Muscle of arm (tissue), 1 donor: ENCODE measurements at regions not wholly inside any gene's neighbourhood (a gene's known extent, or its start where the extent isn't known, plus 50 kb on each side); places are given as distances from the start of the nearest gene placed in this dataset.

Experiments
- DNase-seq: peaks from one replicate; pipeline ENCODE4 v3.0.0-alpha.2; 2013

DNA sequence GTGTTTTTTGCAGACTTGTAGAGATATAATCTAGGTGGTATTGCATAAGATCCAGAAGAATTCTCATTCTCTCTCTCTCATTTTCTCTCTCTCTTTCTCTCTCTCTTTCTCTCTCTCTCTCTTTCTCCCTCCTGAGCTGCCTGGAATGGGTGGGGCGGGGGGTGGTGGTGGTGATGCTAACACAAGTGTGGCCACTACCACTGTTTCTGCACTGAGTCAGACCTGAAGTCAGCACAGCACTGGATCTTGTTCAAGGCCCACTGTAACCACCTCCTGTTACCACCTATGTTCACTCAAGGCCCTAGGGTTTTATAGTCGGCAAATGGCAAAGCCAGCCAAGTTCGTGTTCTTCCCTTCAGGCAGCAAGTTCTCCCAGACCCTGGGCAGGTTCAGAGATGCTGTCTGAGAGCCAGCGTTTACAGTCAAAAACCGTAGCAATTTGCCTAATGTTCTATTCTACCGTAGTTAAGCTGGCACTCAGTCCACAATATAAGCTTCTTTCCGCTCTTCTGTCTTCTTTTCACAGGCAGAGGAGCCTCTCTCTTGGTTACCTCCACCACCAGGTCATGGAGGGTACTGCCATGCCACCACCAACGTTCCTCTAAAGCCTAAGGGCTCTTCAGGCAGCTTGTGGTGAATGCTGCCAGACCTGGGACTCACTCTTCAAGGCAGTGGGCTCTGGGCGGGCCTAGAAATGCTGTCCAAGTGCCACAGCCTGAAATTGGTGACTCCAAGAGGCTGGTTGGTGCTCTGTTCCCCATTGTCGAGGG lies 235.7 kb upstream of the PRR16 start:
- DNase-seq, result no peak

DNA sequence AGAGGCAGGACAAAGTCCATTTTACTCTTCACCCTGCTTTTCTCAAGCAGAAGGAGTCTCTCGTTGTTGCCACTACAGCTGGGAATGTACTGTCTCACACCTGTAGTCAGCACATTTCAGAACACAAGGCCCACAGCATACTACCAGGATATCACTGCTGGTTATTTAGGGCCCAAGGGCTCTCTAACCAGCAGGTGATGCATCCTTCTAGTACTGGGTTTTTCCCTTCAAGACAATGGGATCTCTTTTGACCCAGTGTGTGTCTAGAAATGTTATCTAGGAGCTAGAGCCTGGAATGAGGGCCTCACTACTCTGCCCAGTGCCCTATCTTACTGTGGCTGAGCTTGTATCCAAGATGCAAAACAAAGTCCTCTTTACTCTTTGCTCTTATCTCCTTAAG lies 235.1 kb upstream of the PRR16 start:
- DNase-seq, result no peak

DNA sequence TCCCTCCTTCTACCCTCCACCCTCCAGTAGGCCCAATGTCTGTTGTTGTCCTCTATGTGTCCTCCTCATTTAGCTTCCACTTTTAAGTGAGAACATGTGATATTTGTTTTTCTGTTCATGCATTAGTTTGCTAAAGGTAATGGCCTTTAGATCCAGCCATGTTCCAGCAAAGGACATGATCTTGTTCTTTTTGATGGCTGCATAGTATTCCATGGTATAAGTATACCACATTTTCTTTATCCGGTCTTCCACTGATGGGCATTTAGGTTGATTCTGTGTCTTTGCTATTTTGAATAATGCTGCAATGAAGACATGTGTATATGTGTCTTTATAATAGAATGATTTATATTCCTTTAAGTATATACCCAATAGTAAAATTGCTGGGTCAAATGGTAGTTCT lies 232.5 kb upstream of the PRR16 start:
- DNase-seq, result no peak

DNA sequence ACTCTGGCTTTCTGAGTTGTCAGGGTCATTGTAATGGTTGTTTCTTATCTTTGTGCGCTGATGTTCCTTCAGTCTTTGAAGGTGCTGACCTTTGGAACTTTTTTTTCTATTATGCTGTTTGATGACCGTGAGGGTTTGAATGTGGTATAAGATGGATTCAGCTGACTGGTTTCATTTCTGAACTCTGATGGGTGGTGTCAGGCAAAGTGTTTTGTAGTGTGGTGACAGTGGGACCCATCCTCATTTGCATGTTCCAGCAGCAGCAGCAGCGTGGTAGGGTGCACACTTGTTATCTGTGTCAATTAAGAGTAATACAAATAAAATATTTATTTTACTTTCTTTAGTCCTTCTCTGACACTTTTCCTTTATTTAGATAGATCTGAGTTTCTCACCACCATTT lies 227.7 kb upstream of the PRR16 start:
- no peak for DNase-seq

DNA sequence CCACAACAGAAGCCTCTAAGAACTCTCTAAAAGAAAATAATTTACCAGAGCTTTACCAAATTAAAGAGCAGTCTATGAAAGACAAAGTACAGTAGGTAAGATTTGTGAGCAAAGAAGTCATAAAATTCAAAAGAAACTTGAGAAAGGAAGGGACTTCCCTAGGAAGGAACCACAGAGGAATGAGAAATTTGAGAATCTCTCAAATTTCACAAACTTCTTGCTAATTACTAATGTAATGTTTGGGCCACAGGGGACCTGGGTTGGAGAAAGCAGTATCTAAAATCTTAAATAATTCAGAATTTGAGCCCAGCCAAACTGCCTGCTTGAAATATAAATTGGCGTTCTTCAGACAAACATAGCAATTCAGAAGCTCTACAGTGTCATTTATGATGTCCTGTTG lies 225.0 kb upstream of the PRR16 start:
- DNase-seq, result no peak

DNA sequence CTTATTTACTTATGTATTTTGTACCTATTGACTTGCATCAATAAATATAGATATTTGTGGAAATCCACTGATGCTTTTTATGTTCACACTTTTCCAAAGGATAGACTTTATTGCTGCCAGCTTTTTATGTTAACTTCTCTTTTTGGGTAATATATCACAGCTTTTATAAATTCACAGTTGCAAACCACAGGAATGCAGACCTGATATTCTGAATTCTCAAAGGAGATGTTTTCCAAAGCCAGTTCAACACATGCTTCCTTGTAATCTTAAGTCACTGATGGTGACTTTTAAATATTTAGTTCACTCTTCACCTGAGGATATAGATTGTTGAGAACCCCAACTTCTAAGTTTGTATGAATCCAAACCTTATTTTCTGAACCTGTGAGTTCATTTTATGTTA lies 223.4 kb upstream of the PRR16 start:
- no peak for DNase-seq

DNA sequence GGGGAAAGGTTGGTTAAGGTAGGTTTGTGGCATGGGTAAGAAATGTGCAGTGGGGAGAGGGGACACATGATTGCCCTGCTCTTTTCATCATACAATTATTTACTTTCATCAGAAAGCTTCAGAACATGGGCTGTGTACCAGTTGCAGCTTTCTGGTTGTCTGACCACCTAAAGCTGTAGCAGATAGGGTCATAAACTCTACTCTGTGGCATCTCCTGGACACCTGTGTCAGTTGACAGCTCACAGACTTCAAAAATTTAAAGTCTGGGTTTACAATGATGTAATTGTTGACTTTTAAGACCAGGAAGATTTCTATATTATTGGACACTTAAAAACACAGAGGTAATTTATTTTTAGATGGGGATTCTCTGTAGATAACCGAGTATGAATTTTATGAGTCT lies 222.7 kb upstream of the PRR16 start:
- no peak for DNase-seq

DNA sequence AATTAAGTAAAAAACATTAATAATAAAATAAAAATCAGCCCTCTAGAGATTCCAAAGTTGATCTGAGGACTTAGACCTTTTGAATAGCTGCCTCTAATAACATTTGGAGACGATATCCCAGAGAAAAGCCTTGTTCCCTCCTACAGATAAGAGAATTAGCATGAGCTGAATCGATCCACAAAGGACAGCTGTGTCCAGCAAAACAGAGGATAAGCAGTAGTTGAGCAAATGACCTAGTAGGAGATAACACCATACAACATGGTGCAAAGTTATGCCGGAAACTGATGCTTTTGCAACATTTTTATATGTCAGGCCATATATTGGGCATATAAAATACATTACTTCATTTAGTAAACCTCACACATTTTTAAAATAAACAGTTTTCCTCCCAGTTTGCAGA lies 212.2 kb upstream of the PRR16 start:
- no peak for DNase-seq

DNA sequence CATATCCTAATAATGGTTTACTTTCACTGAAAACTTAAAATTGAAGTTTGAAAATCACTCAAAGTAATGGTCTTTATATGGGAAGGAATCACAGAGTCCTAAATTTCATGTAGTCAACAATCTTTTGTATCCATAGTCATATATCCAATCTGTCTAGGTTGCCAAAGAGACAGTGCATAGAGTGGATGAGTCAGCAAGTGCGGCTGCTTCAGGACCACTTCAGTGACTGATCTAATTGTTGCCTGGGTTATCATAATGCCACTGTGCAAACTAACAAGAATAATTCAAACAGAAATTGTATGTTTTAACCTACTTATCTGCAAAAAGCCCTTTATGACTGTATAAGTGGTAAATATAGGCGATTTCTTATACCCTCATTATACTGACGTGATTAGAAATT lies 211.3 kb upstream of the PRR16 start:
- no peak for DNase-seq

DNA sequence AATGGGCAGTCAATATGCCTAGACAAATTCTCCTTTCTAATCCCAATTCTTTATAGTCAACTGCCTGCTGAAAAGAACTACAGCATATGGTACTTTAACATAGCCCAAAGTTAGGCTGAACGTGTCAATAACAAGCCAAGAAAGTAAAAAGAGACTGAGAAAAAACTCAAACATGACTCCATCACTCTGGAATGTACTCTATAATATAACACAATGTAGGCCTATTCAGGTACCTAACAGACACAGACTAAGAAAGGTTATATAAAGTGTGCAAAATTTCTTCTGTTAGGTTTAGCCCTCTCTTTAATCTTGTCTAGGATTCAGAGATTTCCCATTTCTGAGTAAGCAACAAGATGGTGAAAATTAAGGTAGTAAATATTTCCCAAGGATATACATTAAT lies 209.7 kb upstream of the PRR16 start:
- no peak for DNase-seq

DNA sequence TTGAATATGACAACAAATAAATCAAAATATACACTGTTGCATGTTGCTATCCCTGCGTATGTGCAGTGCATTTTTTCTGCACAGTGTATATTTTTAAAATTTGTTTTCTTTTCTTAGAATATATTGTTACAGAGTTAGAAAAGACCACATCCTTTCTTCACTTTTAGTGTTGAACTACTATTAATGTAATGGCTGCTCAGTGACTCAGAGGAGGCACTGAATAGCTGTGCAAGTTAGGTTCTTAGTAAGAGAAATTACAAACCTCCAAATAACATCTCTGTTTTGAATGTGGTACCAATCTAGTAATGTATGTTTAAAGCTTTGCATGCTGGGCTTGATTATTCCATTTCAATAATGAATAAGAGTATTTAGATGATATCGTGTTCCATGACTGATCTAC lies 208.9 kb upstream of the PRR16 start:
- no peak for DNase-seq

DNA sequence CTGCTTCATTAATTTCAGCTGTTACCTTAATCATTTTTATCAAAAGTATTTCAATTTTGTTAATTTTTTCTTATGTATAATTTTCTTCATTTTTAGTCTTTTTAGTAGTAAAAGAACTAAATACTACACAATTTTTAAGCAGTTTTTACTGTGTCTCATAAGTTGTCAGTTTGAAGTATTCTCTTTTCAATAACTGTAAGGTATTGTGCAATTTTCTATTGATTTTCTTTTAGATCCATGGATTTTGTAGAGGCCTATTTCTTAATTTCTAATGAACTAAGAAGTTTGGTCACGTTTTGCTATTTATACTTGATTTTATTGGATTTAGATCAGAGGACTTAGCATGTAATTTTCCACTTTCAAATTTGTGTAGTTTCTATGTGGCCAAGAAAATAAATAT lies 207.7 kb upstream of the PRR16 start:
- no peak for DNase-seq

DNA sequence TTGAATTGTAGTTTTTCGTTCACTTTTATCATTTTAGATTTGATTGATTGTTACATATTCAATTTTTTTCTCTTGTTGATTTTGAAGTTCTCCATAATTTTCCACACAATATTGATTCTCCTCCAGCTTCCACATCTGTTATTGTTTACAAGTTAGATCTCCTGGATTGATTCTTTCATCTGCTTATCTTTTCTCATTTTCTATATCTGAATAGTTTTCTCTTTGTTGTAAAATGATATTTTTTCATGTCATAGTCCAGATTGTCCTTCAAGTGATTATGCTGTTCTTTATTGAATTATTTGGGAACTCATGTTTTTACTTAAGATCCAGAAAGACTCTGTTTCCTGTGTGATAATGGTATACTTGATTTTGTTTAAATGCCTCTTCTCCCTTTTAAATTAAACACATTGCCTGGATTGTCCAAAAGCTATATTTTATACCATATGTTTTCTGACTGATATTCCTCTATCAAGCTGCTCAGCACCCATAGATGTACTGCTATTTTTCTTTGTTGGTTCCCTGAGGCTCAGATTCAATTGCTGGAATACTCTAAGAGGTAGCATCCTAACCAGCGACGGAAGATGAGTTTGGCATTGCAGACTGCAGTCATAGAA lies 206.6 kb upstream of the PRR16 start:
- DNase-seq, result peak; percentile 0

DNA sequence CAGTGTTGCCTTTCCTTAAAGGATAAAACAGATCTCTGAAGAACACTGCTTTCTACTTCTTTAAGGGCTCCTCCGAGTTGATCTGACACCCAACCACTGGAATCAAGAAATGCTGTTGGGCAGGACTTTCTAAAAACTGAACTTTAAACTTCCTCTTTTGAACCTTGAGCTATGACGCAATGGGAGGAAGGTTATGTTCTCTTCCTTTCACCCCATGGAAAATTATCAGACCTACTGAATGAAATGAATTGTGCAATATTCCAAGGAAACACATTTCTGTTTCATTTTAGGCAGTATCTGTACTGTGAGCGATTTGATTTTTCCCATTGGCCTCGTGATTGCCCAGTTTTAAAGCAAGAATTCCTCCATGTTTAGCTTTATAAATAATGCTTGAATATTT lies 206.0 kb upstream of the PRR16 start:
- peak; percentile 21 for DNase-seq

DNA sequence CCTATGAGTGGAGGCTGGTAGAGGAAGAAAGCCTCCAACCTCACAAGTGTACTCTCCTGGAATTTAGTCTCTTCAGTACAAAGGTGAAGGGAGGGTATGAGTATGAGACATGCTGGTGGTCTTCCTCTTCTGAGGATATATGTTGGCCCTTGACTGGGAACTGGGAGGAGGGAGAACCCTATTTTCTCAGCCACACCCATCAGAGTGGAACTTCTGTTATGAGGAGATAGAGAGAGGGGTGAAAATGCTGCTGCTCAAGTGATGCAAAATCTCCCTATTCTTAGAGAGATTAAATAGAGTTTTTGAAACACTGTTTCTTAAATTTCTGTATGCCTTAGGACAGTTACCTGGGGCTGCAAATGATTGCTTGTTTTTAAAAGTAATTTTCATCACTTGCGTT lies 203.4 kb upstream of the PRR16 start:
- no peak for DNase-seq

DNA sequence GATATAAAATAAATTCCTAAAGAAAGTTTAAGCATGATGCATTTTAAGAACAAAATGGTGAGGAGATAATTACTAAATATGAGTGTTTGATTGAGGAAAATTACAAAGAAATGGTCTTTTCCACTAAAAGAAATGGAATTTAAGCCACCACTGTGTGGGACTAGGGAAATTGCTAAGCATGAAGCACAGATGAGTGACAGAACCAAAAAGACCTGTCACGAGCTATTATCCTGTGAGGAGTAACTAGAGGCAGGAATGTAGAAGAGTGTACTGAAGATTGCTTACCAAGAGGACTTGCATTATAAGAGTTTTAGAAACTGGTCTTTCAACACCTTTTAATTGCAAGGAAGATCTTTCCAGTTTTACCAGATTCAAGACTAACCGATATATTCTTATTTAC lies 193.6 kb upstream of the PRR16 start:
- no peak for DNase-seq

DNA sequence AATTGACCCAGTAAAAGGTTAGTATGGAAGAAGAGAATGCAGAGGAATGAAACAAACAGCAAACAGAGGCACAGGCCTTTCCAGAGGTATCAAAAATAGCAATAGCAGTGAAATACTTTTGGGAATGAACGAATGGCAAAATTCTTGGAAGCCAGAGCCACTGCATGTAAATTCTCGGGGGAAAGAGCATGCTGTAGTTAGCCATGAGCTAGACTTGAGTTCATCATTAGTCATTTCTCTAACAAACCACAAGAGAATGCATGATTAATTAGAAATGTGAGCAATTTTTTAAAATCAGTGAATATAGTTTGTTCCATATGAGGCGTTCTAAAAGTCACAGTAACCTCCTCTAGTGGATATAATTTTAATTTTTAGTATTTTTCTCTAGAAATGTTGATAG lies 170.3 kb upstream of the PRR16 start:
- no peak for DNase-seq

DNA sequence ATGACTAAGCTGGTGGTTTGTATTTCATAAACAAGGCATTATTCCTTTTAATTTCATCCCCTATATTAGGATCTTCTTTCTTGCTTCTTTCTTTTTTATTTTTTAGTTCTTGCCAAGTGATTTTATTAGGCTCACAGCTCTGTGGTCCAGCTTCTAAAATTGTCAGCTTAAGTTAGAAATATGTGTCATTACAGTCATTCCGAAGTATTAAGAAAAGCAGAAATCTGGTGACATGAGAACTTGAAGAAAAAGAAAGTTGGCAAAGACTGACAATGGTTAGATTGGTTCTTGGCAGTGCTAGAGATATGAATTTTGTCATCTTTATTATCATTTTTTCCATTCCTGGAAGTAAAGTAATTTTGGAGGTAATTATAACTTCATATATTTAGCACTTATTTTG lies 166.5 kb upstream of the PRR16 start:
- no peak for DNase-seq

DNA sequence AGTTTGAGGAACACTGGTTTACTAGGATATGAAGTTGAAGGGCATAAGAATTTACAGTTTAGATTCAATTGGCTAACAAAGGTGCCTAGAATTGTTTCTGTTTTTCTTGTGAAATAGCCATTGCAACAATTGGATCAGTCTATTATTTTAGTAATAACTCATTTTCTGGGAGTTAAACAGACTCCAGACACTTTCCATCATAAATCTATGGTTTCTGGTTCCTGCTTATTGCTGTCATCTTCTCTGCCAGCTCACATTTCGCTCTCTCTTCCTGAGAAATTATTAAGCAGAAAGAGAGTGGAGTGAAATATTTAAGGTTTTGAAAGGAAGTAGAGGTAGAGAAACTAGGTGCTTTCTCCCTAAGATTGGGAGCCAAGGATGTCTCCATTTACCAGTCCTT lies 165.1 kb upstream of the PRR16 start:
- no peak for DNase-seq

DNA sequence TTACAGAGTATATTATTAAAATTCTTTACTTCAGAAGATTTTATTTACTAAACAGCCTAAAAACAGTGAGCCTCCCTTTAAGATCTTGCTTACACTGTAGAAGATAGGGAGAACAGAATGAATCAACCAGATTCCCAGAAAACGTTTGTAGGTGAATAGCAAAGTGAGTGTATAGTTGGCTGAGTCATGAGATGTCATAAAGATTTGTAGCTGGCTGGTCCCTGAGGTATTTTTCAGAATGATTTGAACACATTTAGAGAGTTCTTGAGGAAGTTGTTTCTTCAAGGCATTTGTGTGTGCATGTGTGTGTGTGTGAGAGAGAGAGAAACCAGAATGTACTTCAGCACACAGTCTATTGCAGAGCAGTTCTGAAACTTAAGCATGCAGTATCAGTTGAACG lies 159.4 kb upstream of the PRR16 start:
- DNase-seq, result peak; percentile 2

DNA sequence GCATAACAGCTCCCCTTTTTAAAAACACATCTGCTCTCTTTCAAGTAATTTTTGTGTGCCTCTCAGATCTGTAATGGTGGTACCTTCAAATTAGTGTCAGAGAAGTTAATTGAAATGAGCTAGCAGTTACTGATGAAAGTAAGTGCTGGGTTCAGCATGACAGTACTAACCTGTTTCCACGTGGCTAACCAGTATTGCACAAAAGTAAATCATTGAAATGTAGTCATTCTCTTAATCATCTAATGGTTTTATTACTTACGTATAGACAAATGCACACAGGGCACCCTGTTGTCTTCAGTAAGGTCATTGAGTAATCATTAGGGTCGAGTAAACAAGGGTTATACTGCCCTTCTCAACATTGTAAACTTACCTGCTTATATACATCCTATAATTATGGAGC lies 157.8 kb upstream of the PRR16 start:
- no peak for DNase-seq

DNA sequence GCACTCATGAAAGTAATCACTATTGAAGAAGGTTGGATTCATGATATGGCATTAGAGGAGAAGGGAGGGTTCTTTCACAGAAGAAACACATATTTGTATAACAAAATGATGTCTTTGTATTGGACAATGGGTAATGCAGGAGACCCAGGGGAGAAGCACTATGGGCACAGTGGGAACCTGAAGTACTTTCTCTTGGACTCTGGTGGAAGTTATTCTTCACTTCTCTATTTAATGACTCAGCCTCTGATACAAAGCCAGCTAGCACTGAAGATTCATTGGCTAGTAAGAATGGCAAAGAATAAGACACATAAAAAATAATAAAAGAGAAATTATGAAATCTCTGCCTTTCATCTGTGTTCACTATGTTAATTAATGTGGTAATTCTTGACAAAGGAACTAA lies 149.9 kb upstream of the PRR16 start:
- no peak for DNase-seq

DNA sequence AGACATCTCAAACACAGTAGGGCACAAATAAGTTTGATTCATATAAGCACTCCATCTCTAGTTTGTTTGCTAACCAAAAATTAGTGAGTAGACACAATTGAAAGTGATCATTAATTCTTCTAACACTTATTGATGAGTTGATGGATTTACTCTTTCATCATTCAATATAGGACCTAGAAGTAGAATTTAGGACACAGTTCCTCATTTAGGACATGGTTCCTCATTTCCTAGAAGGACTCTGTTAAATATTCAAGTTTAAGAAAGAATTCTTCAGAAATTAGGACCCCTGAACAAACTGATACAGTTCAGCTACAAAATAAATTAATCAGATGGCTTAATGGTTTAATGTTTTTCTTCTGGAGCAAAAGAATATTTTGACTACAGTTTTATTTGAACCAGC lies 143.5 kb upstream of the PRR16 start:
- DNase-seq, result no peak

DNA sequence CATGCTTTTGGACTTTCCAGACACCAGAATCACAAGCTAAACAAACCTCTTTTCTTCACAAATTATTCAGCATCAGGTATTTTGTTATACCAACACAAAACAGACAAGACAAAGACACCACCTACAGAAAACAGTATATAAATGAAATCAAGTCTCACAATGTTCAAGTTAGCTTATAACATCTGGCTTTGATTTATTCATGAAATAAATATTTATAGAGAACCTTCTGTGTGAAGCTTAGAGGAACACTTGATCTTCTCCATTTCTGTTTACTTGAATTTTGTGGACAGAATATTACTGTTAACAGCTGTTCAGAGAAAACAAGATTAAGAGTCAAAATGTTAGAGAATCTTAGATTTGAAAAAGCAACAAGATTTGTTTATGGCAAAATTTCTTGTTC lies 137.4 kb upstream of the PRR16 start:
- DNase-seq, result no peak
